ES-I3 (cell line): ENCODE measurements at regions not wholly inside any gene's neighbourhood (a gene's known extent, or its start where the extent isn't known, plus 50 kb on each side); places are given as distances from the start of the nearest gene placed in this dataset.

ENCODE experiments used
- H3K36me3 ChIP-seq: 2 replicates; pipeline ENCODE4 v1.6.1; 2013; ENCODE audit warnings: mild to moderate bottlenecking, low read length, control low read depth, moderate library complexity; ENCODE audit not compliant: insufficient read depth
- H3K4me1 ChIP-seq: 2 replicates; pipeline ENCODE4 v1.6.1; 2013; ENCODE audit warnings: mild to moderate bottlenecking, control low read depth, low read length; ENCODE audit not compliant: insufficient read depth
- H3K9ac ChIP-seq: 2 replicates; pipeline ENCODE4 v1.6.1; 2013; ENCODE audit warnings: low read depth, mild to moderate bottlenecking, low read length, moderate library complexity
- H3K9me3 ChIP-seq: 2 replicates; pipeline ENCODE4 v1.6.1; 2013; ENCODE audit warnings: mild to moderate bottlenecking, low read length, moderate library complexity; ENCODE audit not compliant: control insufficient read depth, insufficient read depth

- H3K9me3 ChIP-seq = no peaks in the 10 kb centered on the region; the same call in 1 of the 2 replicates
- H3K36me3 ChIP-seq = no peaks in the 10 kb centered on the region; the same call in 1 of the 2 replicates
- 0 out of 2 replicates have a peak, but pooled peaks cover 3% of the 10 kb centered on the region for H3K4me1 ChIP-seq
- H3K9ac ChIP-seq = no peak overlapping the region
Measured at GRCh38 chr12:58171914-58172313, 230.5 kb downstream of the ATP23 start.

GRCh38 chr12:58172433-58173073, 231.2 kb downstream of the ATP23 start:
- H3K36me3 ChIP-seq = no peaks in the 10 kb centered on the region; the same call in 1 of the 2 replicates
- 0 out of 2 replicates have a peak, but pooled peaks cover 3% of the 10 kb centered on the region for H3K4me1 ChIP-seq
- H3K9me3 ChIP-seq = no peaks in the 10 kb centered on the region; the same call in 1 of the 2 replicates
- no peak overlapping the region for H3K9ac ChIP-seq

DNA sequence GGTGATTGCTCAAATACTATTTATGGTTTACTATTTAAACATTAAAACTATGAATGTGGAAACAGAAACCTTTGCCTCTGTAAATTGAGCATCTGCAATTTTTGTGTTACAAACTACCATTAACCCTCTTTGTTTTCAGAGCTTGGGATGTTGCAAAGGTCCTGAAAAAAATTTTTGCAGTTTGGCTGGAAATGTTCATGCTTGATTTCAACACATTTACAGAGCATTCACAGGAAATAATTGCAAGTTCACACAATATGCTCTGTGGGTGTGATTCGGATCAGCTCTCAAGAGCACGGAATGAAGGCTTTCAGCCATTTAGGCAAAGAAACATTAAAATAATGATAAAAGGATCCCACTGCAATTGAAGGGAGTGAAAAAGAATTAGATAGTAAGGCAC, 232.9 kb downstream of the ATP23 start:
- Histone ChIP-seq H3K36me3 (no peaks in the 10 kb centered on the region; the same call in 1 of the 2 replicates), H3K9me3 (no peaks in the 10 kb centered on the region; the same call in 1 of the 2 replicates), H3K9ac (no peak overlapping the region), H3K4me1 (0 out of 2 replicates have a peak, but pooled peaks cover 3% of the 10 kb centered on the region)

- Histone ChIP-seq H3K4me1 (no peaks in the 10 kb centered on the region), H3K9me3 (no peaks in the 10 kb centered on the region; the same call in 1 of the 2 replicates), H3K36me3 (no peaks in the 10 kb centered on the region), H3K9ac (no peak overlapping the region)
Measured at GRCh38 chr12:58176296-58176869, 235.0 kb downstream of the ATP23 start.

- Histone ChIP-seq H3K9me3 (no peaks in the 10 kb centered on the region; the same call in 1 of the 2 replicates), H3K9ac (no peak overlapping the region), H3K4me1 (no peaks in the 10 kb centered on the region), H3K36me3 (no peaks in the 10 kb centered on the region)
Measured at GRCh38 chr12:58177366-58177765, 236.0 kb downstream of the ATP23 start.

DNA sequence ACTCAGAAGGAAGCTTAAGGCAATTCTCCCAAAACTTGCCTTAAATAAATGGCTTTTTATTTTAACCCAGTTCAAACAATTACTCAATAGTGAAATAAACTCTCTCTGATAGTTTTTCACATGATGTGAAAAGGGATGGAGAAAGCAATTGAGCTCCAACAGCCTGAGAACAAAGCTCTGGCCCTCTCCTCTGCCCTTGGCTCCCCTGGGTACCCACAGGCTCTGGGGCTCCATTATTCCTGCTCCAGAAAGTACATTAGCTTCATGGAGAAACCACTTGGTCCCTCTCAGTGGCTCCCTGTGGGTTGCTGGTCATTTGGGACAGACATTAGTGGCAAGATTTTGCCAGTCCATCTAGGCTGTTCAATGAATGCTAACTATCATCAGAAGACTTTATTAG, 242.8 kb downstream of the ATP23 start:
- no peaks in the 10 kb centered on the region for H3K9me3 ChIP-seq
- H3K36me3 ChIP-seq = no peaks in the 10 kb centered on the region; the same call in 1 of the 2 replicates
- H3K9ac ChIP-seq = no peak overlapping the region
- no peaks in the 10 kb centered on the region for H3K4me1 ChIP-seq

DNA sequence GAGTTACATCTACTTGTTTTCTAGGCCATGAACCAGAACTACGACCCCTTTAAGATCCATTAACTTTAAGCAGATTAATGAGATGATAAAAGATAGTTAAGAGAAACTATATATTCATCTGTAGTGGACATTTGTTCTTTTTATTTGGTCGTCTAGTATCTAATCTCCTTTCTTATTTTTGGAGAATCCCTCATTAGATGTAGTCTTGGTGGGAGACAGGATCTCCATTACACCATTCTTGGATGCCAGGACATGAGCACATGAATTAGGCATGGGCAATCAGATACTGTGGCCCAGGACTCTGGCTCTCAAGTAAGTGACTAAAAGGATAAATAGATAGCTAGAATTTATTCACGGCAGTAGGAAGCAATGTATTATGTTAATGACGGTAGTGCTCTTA, 245.0 kb downstream of the ATP23 start:
- H3K9ac ChIP-seq = no peak overlapping the region
- H3K4me1 ChIP-seq = no peaks in the 10 kb centered on the region
- H3K36me3 ChIP-seq = no peaks in the 10 kb centered on the region; the same call in 1 of the 2 replicates
- no peaks in the 10 kb centered on the region for H3K9me3 ChIP-seq

DNA sequence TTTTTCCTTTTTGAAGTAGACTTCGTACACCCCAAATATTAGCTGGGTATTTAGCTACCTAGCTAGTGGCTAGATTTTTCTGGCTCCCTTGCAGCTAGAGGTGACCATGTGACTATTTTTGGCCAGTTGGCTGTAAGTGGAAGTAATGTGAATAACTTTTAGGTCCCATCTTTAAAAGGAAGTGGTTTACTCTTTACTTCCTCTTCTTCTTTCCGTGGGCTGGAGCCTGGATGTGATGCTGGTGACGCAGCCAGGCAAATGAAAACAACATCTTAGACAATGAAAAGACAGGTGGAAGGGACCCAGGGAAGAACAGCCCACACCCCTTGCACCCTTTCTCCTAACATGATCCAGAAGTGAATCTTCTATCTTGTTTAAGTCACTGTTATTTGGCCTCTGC, 245.5 kb downstream of the ATP23 start:
- no peaks in the 10 kb centered on the region for H3K9me3 ChIP-seq
- no peaks in the 10 kb centered on the region; the same call in 1 of the 2 replicates for H3K36me3 ChIP-seq

GRCh38 chr12:58189030-58189429, 247.7 kb downstream of the ATP23 start:
- Histone ChIP-seq H3K9ac (no peak overlapping the region), H3K9me3 (no peaks in the 10 kb centered on the region), H3K4me1 (no peaks in the 10 kb centered on the region), H3K36me3 (no peaks in the 10 kb centered on the region; the same call in 1 of the 2 replicates)

More for the DNA sequence above, 245.5 kb downstream of the ATP23 start:
- Histone ChIP-seq H3K9ac (no peak overlapping the region), H3K4me1 (no peaks in the 10 kb centered on the region)

DNA sequence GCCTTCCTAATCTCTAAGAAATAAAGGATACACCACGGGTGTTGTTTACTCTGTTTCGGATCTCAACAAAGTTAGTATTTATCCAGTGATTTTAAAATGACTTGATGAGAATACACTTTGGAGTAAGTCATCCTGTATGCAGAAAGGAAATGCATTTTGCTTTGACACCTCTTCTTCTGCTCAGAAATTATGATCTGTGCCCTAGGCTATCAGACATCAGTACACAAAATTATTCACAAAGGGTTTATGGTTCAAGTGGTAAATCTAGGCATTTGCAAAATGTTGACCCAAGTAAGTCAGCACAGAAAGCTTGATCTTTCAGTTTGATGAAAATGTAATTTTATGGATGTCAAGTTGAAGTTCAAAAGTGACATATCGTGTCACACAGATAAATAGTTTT, 248.5 kb downstream of the ATP23 start:
- Histone ChIP-seq H3K9me3 (no peaks in the 10 kb centered on the region), H3K4me1 (no peaks in the 10 kb centered on the region), H3K9ac (no peak overlapping the region), H3K36me3 (no peaks in the 10 kb centered on the region; the same call in 1 of the 2 replicates)

- H3K9me3 ChIP-seq = no peaks in the 10 kb centered on the region
- no peaks in the 10 kb centered on the region for H3K4me1 ChIP-seq
- H3K9ac ChIP-seq = no peak overlapping the region
- H3K36me3 ChIP-seq = no peaks in the 10 kb centered on the region
Measured at GRCh38 chr12:58190618-58191017, 249.3 kb downstream of the ATP23 start.

DNA sequence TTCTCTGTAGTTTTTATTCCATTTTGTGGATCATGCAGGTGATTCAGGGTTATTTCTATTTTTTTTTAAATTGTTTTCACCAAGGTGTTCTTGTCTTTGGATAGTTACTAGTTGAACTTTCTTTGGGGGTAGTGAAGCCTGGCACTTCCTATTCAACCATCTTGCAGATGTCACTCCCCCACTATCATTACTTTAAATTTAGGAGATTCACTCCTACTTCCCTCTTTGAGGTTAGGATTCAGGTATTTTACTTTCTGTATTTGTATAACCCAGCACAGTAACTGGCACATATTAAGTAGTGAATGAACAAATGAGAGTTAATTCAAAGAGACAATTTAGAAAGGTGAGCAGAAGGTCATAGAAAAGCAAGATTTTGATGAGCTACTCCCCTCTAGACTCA, 255.6 kb downstream of the ATP23 start:
- Histone ChIP-seq H3K36me3 (no peaks in the 10 kb centered on the region), H3K4me1 (no peaks in the 10 kb centered on the region), H3K9ac (no peak overlapping the region), H3K9me3 (no peaks in the 10 kb centered on the region)

- Histone ChIP-seq H3K9me3 (no peaks in the 10 kb centered on the region), H3K4me1 (no peaks in the 10 kb centered on the region), H3K36me3 (no peaks in the 10 kb centered on the region), H3K9ac (no peak overlapping the region)
Measured at GRCh38 chr12:58202933-58203718, 261.8 kb downstream of the ATP23 start.

DNA sequence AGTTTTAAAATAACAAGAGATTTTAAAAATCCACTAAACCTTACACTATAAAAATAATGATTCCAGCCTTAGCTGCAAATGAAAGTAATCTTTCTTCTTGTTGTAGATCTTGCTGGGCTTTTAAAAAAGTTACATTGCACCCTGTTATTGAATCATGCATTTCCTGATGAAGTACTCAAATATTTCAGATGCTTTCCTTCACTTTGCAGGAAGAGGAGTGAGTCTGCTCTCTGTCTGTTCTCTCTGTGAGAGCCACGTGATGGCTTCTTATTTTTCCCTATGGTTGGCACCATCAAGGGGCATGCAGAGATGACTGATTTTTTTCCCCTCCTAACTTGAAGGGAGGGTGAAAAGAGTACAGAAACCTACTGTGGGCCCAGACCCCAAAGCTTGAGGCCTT, 262.7 kb downstream of the ATP23 start:
- Histone ChIP-seq H3K9me3 (no peaks in the 10 kb centered on the region), H3K36me3 (no peaks in the 10 kb centered on the region), H3K4me1 (no peaks in the 10 kb centered on the region), H3K9ac (no peak overlapping the region)
